NB4 (cell line): ENCODE measurements at regions not wholly inside any gene's neighbourhood (a gene's known extent, or its start where the extent isn't known, plus 50 kb on each side); places are given as distances from the start of the nearest gene placed in this dataset.

Source experiments
- POLR2A ChIP-seq: IDR thresholded peaks from 2 replicates; pipeline ENCODE4 v1.6.1; 2011; ENCODE audit warnings: mild to moderate bottlenecking; ENCODE audit not compliant: insufficient read length; ENCODE audit errors: extremely low read depth
- TF ChIP-seq, protein P1 (sequence below): IDR thresholded peaks from one replicate; pipeline ENCODE4 v1.5.1; 2012; ENCODE audit warnings: low read depth, low read length
- TF ChIP-seq, protein P2 (sequence below): IDR thresholded peaks from 2 replicates; pipeline ENCODE4 v1.6.1; 2011; ENCODE audit warnings: low read depth, low read length

DNA sequence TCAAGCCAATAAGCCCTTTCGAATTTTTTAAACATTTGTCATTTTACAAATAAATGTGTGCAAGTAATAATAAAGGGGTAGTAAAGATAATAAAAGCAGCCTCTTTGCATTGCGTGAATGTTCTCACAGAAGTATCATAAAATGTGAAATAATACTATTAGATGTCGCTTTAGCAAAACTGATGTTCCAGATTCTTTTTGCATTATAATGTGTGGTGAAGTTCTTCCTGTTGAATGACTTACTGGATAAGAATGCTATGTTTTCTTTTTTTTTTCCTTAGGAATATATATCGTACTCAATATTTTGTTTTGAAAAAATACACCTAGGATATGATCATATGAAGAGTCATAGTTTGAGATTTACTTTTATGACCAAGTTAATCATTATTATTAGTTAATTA, 85.2 kb upstream of the CDH12 start:
- TF ChIP-seq, protein P1, sequence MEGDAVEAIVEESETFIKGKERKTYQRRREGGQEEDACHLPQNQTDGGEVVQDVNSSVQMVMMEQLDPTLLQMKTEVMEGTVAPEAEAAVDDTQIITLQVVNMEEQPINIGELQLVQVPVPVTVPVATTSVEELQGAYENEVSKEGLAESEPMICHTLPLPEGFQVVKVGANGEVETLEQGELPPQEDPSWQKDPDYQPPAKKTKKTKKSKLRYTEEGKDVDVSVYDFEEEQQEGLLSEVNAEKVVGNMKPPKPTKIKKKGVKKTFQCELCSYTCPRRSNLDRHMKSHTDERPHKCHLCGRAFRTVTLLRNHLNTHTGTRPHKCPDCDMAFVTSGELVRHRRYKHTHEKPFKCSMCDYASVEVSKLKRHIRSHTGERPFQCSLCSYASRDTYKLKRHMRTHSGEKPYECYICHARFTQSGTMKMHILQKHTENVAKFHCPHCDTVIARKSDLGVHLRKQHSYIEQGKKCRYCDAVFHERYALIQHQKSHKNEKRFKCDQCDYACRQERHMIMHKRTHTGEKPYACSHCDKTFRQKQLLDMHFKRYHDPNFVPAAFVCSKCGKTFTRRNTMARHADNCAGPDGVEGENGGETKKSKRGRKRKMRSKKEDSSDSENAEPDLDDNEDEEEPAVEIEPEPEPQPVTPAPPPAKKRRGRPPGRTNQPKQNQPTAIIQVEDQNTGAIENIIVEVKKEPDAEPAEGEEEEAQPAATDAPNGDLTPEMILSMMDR = no peak
- no peak for TF ChIP-seq POLR2A
- TF ChIP-seq, protein P2, sequence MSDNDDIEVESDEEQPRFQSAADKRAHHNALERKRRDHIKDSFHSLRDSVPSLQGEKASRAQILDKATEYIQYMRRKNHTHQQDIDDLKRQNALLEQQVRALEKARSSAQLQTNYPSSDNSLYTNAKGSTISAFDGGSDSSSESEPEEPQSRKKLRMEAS = no peak
